MM.1S (cell line): ENCODE measurements at regions not wholly inside any gene's neighbourhood (a gene's known extent, or its start where the extent isn't known, plus 50 kb on each side); places are given as distances from the start of the nearest gene placed in this dataset.

Experiments used
- CTCF ChIP-seq: fragments of 300-600 bp; sonication (generic); IDR thresholded peaks from 2 replicates; pipeline ENCODE4 v1.5.1; 2016; ENCODE audit warnings: antibody characterized with exemption, low read length, mixed read lengths
- EZH2 ChIP-seq: fragments of 300-600 bp; sonication (generic); optimal IDR thresholded peaks from 2 replicates; pipeline ENCODE3; 2017; ENCODE audit warnings: low read depth, mild to moderate bottlenecking, antibody characterized with exemption, low read length, mixed read lengths
- EZH2phosphoT487 ChIP-seq: fragments of 300-600 bp; sonication (generic); IDR thresholded peaks from 2 replicates; pipeline ENCODE4 v1.6.1; 2018; ENCODE audit warnings: antibody characterized with exemption, low read length

DNA sequence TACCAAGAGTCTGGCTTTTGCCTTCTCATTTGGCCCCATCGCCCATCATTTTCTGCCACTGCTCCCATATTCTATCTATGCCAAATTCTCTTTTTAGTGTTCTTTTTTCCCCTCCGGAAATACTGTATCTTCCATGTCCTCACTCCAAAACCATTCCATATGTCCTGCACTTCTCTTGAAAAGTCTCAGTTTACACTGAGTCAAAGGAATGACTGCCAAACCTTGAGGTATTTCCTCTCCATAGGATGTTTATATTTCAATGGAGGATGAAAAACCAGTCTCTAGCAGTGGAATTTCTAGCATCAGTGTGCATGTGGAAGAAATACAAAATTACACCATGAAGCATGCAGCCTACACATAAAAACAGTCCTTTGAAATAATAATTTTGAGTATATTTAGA is 121.4 kb upstream of the PHYHIPL start:
- no peak for TF ChIP-seq CTCF
- TF ChIP-seq EZH2 = no peak
- no peak for TF ChIP-seq EZH2phosphoT487
